Upper lobe of right lung (tissue), 1 donor: ENCODE measurements at regions not wholly inside any gene's neighbourhood (a gene's known extent, or its start where the extent isn't known, plus 50 kb on each side); places are given as distances from the start of the nearest gene placed in this dataset.
"Not testable (repeated sequence)": the region's sequence is repeated elsewhere in the genome, so short reads cannot be mapped to it uniquely, and the experiment has no call there.

Source experiments
- ATAC-seq: fragments of 200-7000 bp; cut with Tn5 transposase; one replicate; pipeline ENCODE4 v1.9.1; 2020; ENCODE audit warnings: mild to moderate bottlenecking, moderate library complexity
- DNase-seq: peaks from one replicate; pipeline ENCODE4 v3.0.0-alpha.2; 2020
- H3K27ac ChIP-seq: fragments of 200-600 bp; one replicate; pipeline ENCODE4 v1.8.0; 2022
- H3K27me3 ChIP-seq: fragments of 200-600 bp; one replicate; pipeline ENCODE4 v1.8.0; 2022; ENCODE audit warnings: mild to moderate bottlenecking
- H3K36me3 ChIP-seq: fragments of 200-600 bp; one replicate; pipeline ENCODE4 v1.8.0; 2022
- H3K4me1 ChIP-seq: fragments of 200-600 bp; one replicate; pipeline ENCODE4 v1.8.0; 2022
- H3K4me3 ChIP-seq: fragments of 200-600 bp; one replicate; pipeline ENCODE4 v1.8.0; 2022; ENCODE audit warnings: mild to moderate bottlenecking
- H3K9me3 ChIP-seq: fragments of 200-600 bp; one replicate; pipeline ENCODE4 v1.8.0; 2022
- intact Hi-C: fragments of 100-400 bp; cut with DNase I; formaldehyde crosslinking; loops from one replicate; pipeline ENCODE4 v1.11.0; 2022
- TF ChIP-seq, protein P1 (sequence below): fragments of 200-600 bp; IDR thresholded peaks from one replicate; pipeline ENCODE4 v1.8.0; 2022; ENCODE audit warnings: antibody characterized with exemption
- donor health status: DM: no; HTN: yes; CAD: no; lungs with severe emphysema.

DNA sequence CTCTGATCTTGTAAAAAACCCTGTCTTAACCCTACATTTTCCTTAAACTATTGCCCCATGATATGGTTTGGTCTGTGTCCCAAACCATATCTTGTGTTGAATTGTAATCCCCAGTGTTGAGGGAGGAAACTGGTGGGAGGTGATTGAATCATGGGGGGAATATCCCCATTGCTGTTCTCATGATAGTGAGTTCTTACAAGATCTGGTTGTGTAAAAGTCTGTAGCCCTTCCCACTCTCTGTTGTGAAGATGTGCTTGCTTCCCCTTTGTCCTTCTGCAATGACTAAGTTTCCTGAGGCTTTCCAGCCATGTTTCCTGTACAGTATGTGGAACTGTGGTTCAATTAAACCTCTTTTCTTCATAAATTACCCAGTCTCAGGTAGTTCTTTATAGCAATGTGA lies 881.4 kb downstream of the DIPK2A start:
- H3K4me3 ChIP-seq: no peak overlapping the region
- TF ChIP-seq, protein P1, sequence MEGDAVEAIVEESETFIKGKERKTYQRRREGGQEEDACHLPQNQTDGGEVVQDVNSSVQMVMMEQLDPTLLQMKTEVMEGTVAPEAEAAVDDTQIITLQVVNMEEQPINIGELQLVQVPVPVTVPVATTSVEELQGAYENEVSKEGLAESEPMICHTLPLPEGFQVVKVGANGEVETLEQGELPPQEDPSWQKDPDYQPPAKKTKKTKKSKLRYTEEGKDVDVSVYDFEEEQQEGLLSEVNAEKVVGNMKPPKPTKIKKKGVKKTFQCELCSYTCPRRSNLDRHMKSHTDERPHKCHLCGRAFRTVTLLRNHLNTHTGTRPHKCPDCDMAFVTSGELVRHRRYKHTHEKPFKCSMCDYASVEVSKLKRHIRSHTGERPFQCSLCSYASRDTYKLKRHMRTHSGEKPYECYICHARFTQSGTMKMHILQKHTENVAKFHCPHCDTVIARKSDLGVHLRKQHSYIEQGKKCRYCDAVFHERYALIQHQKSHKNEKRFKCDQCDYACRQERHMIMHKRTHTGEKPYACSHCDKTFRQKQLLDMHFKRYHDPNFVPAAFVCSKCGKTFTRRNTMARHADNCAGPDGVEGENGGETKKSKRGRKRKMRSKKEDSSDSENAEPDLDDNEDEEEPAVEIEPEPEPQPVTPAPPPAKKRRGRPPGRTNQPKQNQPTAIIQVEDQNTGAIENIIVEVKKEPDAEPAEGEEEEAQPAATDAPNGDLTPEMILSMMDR: no peak
- no peak overlapping the region for H3K27ac ChIP-seq
- no peaks in the 10 kb centered on the region for H3K9me3 ChIP-seq
- no peaks in the 10 kb centered on the region for H3K27me3 ChIP-seq
- ATAC-seq (peak; percentile 54), DNase-seq (no peak)
- no peaks in the 10 kb centered on the region for H3K36me3 ChIP-seq
- H3K4me1 ChIP-seq: no peaks in the 10 kb centered on the region
- intact Hi-C loops: no loop called here

DNA sequence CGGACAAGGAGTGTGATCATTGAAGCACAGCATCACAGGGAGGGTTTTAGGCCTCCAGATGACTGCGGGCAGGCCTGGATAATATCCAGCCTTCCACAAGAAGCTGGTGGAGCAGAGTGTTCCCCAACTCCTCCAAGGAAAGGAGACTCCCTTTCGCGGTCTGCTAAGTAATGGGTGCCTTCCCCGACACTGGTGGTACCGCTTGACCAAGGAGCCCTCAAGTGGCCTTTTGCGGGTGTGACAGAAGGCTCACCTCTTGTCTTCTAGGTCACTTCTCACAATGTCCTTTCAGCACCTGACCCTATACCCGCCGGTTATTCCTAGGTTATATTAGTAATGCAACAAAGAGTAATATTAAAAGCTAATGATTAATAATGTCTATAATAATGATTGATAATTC lies 882.4 kb downstream of the DIPK2A start:
- not testable (repeated sequence) for ATAC-seq, H3K9me3 ChIP-seq

GRCh38 chr3:144859161-144859560 lies 887.5 kb downstream of the DIPK2A start:
- intact Hi-C loops: no loop called here
- no peak for ATAC-seq
- no peak overlapping the region for H3K27ac ChIP-seq
- no peaks in the 10 kb centered on the region for H3K9me3 ChIP-seq
- no peak for DNase-seq
- H3K4me1 ChIP-seq: no peaks in the 10 kb centered on the region
- no peaks in the 10 kb centered on the region for H3K36me3 ChIP-seq
- TF ChIP-seq, protein P1: no peak
- H3K4me3 ChIP-seq: no peak overlapping the region
- no peaks in the 10 kb centered on the region for H3K27me3 ChIP-seq

More for the DNA sequence above, 882.4 kb downstream of the DIPK2A start:
- H3K27me3 ChIP-seq, H3K27ac ChIP-seq, H3K4me1 ChIP-seq, intact Hi-C loops, H3K4me3 ChIP-seq, DNase-seq, H3K36me3 ChIP-seq: not testable (repeated sequence)

DNA sequence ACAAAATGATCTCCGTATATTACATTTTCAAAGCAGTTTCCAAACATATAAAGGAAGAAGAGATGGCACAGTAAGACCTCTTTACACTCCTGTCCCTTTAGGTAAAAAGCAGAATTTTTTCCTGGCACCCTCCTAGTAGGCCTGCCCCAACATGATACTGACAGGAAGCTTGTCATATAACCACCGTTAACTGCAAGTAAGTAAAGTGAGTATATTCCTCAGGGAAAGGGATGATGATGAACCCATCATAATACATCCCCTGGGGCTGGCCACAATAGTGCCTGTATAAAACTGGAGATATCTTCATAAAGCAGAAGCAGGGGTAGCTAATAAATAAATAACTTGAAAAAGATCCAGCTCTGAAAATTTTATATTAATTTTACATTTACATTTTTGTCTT lies 893.0 kb downstream of the DIPK2A start:
- Histone ChIP-seq H3K27me3 (no peaks in the 10 kb centered on the region), H3K9me3 (no peaks in the 10 kb centered on the region), H3K27ac (no peak overlapping the region), H3K4me1 (no peaks in the 10 kb centered on the region), H3K4me3 (no peak overlapping the region), H3K36me3 (no peaks in the 10 kb centered on the region)
- TF ChIP-seq, protein P1: no peak
- ATAC-seq (no peak), DNase-seq (no peak)
- intact Hi-C loops: no loop called here

DNA sequence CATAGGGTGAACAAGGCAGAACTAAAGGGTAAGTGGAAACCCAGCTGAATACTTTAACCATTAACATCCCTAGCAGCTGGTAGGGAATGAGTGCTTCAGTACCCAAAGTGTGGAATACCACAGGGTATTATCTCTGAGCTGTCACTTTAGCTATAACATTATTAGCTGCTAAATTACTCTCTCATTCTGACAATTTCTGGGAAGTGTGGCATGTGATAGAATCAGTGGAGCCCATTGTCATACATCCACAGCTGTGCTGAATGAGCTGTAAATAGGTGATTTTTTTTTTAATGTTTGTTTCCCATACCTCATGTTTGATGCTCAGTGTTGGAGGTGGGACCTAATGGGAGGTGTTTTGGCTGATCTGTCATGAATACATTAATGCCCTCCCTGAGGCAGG lies 894.3 kb downstream of the DIPK2A start:
- Histone ChIP-seq H3K4me3 (no peak overlapping the region), H3K36me3 (no peaks in the 10 kb centered on the region), H3K27me3 (no peaks in the 10 kb centered on the region), H3K9me3 (no peaks in the 10 kb centered on the region), H3K4me1 (no peaks in the 10 kb centered on the region), H3K27ac (no peak overlapping the region)
- ATAC-seq (no peak), DNase-seq (no peak)
- intact Hi-C loops: no loop called here
- TF ChIP-seq, protein P1: no peak

- intact Hi-C loops: no loop called here
- no peaks in the 10 kb centered on the region for H3K27me3 ChIP-seq
- ATAC-seq (peak; percentile 52), DNase-seq (no peak)
- TF ChIP-seq, protein P1: no peak
- H3K27ac ChIP-seq: no peak overlapping the region
- H3K4me3 ChIP-seq: no peak overlapping the region
- no peaks in the 10 kb centered on the region for H3K9me3 ChIP-seq
- H3K36me3 ChIP-seq: no peaks in the 10 kb centered on the region
- H3K4me1 ChIP-seq: no peaks in the 10 kb centered on the region
These were observed 894.9 kb downstream of the DIPK2A start for GRCh38 chr3:144866476-144866875.
